LNCAP (cell line): ENCODE measurements at regions not wholly inside any gene's neighbourhood (a gene's known extent, or its start where the extent isn't known, plus 50 kb on each side); places are given as distances from the start of the nearest gene placed in this dataset.

Source experiments
- TF ChIP-seq, protein P1 (sequence below): fragments of 450-650 bp; IDR thresholded peaks from 2 replicates; pipeline ENCODE4 v1.5.1; 2017; ENCODE audit warnings: mild to moderate bottlenecking

DNA sequence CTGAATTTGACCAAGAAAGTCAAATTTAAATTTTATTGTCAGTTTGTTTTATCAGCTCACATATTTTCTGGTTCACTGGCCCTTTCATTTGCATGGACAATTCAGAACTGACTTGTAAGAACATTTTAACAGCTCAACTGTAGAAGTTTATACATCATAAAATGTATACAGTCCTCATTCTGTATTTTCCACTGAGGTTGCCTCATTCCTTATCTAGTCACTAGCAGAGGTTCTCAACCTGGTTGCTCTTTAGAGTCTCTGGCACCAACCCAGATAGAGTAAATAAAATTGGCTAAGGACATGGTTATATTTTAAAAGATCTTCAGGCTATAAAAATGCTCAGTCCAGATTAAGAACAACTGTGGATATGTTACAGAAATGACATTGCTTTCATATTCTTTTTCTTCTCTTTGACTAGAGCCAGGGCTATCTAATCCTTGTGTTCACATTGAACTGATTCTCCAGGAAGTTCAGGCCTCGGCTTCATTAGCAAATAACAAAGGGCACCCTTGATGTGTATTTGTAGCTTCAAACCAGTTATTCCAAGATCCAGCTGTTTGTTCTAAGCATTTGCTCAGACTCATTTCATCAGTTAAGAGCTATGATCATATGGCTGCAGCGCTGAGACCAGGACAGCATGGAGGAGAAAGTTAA is 782.5 kb downstream of the ETS1 start:
- TF ChIP-seq, protein P1, sequence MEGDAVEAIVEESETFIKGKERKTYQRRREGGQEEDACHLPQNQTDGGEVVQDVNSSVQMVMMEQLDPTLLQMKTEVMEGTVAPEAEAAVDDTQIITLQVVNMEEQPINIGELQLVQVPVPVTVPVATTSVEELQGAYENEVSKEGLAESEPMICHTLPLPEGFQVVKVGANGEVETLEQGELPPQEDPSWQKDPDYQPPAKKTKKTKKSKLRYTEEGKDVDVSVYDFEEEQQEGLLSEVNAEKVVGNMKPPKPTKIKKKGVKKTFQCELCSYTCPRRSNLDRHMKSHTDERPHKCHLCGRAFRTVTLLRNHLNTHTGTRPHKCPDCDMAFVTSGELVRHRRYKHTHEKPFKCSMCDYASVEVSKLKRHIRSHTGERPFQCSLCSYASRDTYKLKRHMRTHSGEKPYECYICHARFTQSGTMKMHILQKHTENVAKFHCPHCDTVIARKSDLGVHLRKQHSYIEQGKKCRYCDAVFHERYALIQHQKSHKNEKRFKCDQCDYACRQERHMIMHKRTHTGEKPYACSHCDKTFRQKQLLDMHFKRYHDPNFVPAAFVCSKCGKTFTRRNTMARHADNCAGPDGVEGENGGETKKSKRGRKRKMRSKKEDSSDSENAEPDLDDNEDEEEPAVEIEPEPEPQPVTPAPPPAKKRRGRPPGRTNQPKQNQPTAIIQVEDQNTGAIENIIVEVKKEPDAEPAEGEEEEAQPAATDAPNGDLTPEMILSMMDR = no peak

DNA sequence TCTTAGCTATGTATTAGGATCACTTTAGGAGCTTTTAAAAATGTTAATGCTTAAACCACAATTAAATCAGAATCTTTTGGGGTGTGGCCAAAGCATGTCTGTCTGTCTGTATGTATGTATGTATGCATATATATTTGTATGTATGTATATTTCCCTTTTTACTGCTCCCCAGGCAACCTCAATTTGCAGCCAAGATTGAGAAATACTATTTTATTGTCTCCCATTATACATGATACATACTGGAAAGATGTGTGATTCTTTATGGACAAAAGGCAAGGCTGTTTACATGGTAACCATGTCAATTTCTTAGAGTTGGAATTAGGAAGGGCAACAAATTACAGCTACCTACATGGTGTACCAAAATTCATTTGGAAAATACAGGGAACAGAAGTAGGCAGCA is 783.6 kb downstream of the ETS1 start:
- TF ChIP-seq, protein P1 = no peak

DNA sequence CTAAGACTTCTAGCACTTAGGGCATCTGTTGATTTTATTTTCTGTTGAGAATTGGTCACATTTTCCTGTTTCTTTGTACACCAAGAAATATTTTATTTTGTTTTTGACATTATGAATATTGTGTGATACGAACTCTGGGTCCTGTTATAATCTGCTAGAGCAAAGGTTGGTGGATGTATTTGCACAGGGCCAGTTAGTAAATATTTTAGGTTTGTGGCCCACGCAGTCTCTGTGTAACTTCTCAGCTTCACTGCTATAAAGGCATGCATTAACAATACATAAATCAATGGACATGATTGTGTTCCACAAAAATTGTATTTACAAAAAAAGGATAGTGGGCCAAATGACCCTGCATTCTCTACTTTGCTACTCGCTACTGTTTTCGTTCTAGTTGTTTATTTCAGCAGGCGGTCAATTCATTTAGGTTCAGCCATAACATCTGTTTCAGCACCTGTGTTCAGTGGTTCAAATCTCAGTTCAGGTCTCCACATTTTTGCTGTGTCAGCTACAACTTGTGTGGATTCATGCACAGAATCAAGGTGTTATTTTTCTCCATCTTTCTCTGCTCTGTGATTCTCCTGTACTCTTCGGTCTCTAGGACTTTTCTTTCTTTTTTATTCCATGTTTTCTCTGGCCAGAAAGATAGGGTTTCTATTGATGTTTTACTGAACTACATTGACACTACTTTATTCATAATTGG is 786.2 kb downstream of the ETS1 start:
- TF ChIP-seq, protein P1 = no peak

DNA sequence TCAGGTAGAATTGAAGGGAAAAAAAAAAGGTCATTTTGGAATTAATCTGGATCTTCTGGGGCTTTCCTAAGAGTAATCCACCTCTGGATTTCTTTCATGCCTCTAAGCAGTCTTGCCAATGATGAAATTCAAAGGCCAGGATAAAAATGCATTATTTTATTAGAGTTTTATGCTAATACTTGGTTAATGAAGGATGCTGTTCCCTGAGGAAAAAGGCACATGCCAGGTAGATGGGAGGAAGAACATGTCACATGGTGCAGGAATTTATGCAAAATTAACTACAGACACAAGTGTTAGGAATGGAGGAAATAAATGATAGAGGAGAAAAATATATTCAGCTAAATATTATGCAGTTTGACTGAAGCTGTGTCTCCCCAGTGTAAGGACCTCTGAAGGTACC is 792.0 kb downstream of the ETS1 start:
- TF ChIP-seq, protein P1 = no peak

DNA sequence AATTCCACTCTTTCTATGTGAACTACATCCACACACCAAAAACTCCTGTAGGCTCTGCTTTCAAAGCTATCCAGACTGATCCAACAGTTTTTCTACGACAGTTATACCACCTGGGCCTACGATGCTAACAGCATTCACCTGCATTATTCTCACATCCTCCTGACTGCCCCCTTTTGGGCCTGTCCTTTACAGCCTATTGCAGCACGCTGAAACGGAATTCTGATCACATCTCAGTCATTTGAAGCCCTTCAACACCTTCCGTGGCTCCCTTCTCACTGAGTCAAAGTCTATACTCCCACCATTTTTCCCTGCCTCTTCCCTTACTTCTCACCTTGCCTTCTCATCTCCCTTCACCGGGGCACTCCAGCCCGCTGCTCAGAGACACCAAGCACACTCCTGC is 791.3 kb upstream of the KIRREL3 start:
- TF ChIP-seq, protein P1 = no peak

DNA sequence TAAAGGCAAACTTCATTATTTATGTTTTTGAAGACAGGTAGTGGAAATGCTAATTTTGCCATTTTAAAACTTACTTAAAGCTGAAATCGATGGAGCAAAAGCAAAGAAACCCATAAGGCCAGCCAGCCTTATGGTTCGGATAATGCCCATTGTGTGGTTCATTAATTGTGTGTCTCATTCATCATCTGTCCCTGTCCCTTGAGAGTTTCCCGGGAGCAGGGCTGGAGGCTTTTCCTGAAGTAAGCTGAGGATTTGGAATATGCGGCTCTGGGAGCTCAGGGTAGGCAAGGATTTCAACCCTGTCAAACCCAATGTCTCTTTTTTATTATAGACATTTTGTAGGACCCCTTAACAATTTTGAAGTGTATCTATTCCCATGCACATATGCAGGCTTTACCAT is 790.0 kb upstream of the KIRREL3 start:
- TF ChIP-seq, protein P1 = no peak

DNA sequence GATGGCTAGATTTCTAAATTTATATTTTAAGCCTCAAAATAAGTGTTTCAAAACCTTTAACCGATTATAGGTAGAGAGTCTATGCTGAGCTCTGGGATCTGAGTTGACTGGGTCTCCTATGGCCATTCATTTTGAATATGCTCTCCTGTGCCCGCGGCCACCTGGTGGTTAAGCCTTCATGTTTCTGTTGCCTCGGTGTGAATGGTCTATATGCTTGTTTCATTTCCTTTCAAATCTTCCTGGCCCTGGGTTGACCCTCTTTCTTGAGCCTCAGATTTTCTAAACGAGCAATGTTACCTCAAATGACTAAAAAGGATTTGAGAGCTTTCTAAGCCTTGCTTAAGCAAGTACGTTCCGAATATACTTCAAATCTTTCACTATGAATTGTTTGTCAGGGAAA is 789.4 kb upstream of the KIRREL3 start:
- TF ChIP-seq, protein P1 = no peak

DNA sequence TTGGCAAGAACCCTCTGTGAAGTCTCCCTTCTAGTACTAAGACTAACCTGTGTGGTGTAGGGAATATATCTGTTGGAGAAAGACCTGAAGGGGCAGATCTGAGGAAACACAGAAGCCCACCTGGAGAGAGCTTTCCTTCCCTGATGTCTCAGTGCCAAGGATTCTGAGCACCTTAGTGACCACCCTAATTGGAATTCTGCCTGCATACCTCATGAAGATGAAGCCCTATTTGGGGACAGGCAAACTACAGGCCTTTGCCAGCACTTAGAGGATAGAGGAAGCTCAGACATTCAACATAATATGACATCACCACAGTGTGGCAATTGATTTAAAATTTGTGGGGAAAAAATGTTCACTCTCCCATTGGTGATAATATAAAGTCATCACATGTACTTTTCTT is 766.2 kb upstream of the KIRREL3 start:
- TF ChIP-seq, protein P1 = no peak
